Caco-2 (cell line): ENCODE measurements at regions not wholly inside any gene's neighbourhood (a gene's known extent, or its start where the extent isn't known, plus 50 kb on each side); places are given as distances from the start of the nearest gene placed in this dataset.

Source experiments
- BruUV-seq: library from RNA; stranded (reverse); fragments of 400-500 nt; replicated peaks from 2 replicates; lab custom pipeline; 2021; lab: Mats Ljungman, UMichigan
- CTCF ChIA-PET: fragments of 300-600 bp; sonication (Branson Sonifier 250); formaldehyde crosslinking; loops from one replicate; lab custom pipeline; 2022; ENCODE audit warnings: antibody characterized with exemption; lab: Charles Lee
- POLR2A ChIA-PET: fragments of 300-600 bp; sonication (Branson Sonifier 250); formaldehyde crosslinking; loops from one replicate; lab custom pipeline; 2022; ENCODE audit warnings: antibody characterized with exemption; lab: Charles Lee
- DNase-seq, 2 experiments: peaks; one replicate each; pipeline versions ENCODE4 v3.0.0 to v3.0.0-alpha.2; 2020 to 2022
- H3K27me3 ChIP-seq: replicated peaks from 2 replicates; pipeline ENCODE4 v1.6.0; 2011; ENCODE audit warnings: low read length; ENCODE audit not compliant: control insufficient read depth, insufficient read depth
- H3K36me3 ChIP-seq: 2 replicates; pipeline ENCODE4 v1.5.1; 2011; ENCODE audit warnings: low read length; ENCODE audit not compliant: control insufficient read depth, insufficient read depth
- H3K4me1 ChIP-seq: fragments of 250-450 bp; sonication (Bioruptor Pico); 2 replicates; pipeline ENCODE4 v1.5.1; 2020; ENCODE audit warnings: mild to moderate bottlenecking
- H3K4me3 ChIP-seq: 2 replicates; pipeline ENCODE4 v1.5.1; 2011; ENCODE audit warnings: low read depth, mild to moderate bottlenecking, control low read depth, low read length
- H3K9me3 ChIP-seq: fragments of 250-450 bp; sonication (Bioruptor Pico); 2 replicates; pipeline ENCODE4 v1.5.1; 2020; ENCODE audit warnings: mild to moderate bottlenecking, moderate library complexity
- H3K27ac Mint-ChIP-seq: one replicate; pipeline ENCODE4 v1.8.0; 2022; ENCODE audit warnings: mixed read lengths; ENCODE audit not compliant: unreplicated experiment
- H3K27me3 Mint-ChIP-seq: one replicate; pipeline ENCODE4 v1.8.0; 2022; ENCODE audit warnings: mixed read lengths; ENCODE audit not compliant: insufficient read depth, unreplicated experiment
- H3K36me3 Mint-ChIP-seq: one replicate; pipeline ENCODE4 v1.8.0; 2022; ENCODE audit warnings: mild to moderate bottlenecking, mixed read lengths; ENCODE audit not compliant: insufficient read depth, unreplicated experiment
- H3K4me1 Mint-ChIP-seq: one replicate; pipeline ENCODE4 v1.8.0; 2022; ENCODE audit warnings: low read depth, mixed read lengths; ENCODE audit not compliant: unreplicated experiment
- H3K4me3 Mint-ChIP-seq: one replicate; pipeline ENCODE4 v1.8.0; 2022; ENCODE audit warnings: mild to moderate bottlenecking, moderate library complexity, mixed read lengths; ENCODE audit not compliant: unreplicated experiment
- H3K9me3 Mint-ChIP-seq: one replicate; pipeline ENCODE4 v1.8.0; 2022; ENCODE audit warnings: mixed read lengths; ENCODE audit not compliant: unreplicated experiment
- CTCF ChIP-seq, 2 experiments: fragments of 200-600 bp in 1 of 2; IDR thresholded peaks; 1 replicate in 1 of 2; 2 replicates in 1 of 2; pipeline versions ENCODE4 v1.5.1 to v1.8.0; 2011 to 2022; ENCODE audit warnings: antibody characterized with exemption in 1 of 2, control low read depth in 1 of 2, inconsistent platforms in 1 of 2, low read depth in 1 of 2, low read length in 1 of 2, mild to moderate bottlenecking in 1 of 2, moderate library complexity in 1 of 2; ENCODE audit not compliant: insufficient read depth in 1 of 2, severe bottlenecking in 1 of 2, unreplicated experiment in 1 of 2
- intact Hi-C: fragments of 100-400 bp; cut with micrococcal nuclease; formaldehyde crosslinking; loops from one replicate; pipeline ENCODE4 v1.10.0; 2022; ENCODE audit not compliant: unreplicated experiment

- H3K27me3 Mint-ChIP-seq: peaks cover 3% of the 10 kb centered on the region
- CTCF ChIA-PET: no interaction called here
- Histone ChIP-seq H3K4me3 (no peak overlapping the region), H3K4me1 (peaks cover 10% of the 10 kb centered on the region), H3K36me3 (no peaks in the 10 kb centered on the region), H3K27me3 (no peaks in the 10 kb centered on the region), H3K9me3 (peaks cover 14% of the 10 kb centered on the region)
- intact Hi-C loops: no loop called here
- H3K9me3 Mint-ChIP-seq: peaks cover 26% of the 10 kb centered on the region
- no peak overlapping the region for H3K27ac Mint-ChIP-seq
- H3K4me1 Mint-ChIP-seq: no peaks in the 10 kb centered on the region
- no peak overlapping the region for H3K4me3 Mint-ChIP-seq
- BruUV-seq: no TSS peak
- no peak for DNase-seq
- POLR2A ChIA-PET: no interaction called here
- no peak for TF ChIP-seq CTCF (IDR thresholded peaks at IDR 0.05; ENCODE audit: insufficient read depth in 1 of 2, low read depth in 1 of 2, low read length in 1 of 2, severe bottlenecking in 1 of 2, unreplicated experiment in 1 of 2)
- no peaks in the 10 kb centered on the region for H3K36me3 Mint-ChIP-seq
These were observed 183.1 kb downstream of the C16orf95 start for GRCh38 chr16:87133966-87134627.

- no TSS peak for BruUV-seq
- peaks cover 3% of the 10 kb centered on the region for H3K27me3 Mint-ChIP-seq
- no peak for DNase-seq
- no peaks in the 10 kb centered on the region for H3K36me3 Mint-ChIP-seq
- H3K4me3 Mint-ChIP-seq: no peak overlapping the region
- no peak overlapping the region for H3K4me3 ChIP-seq
- H3K27ac Mint-ChIP-seq: no peak overlapping the region
- intact Hi-C loops: no loop called here
- peaks cover 10% of the 10 kb centered on the region for H3K4me1 ChIP-seq
- CTCF ChIA-PET: no interaction called here
- peaks cover 31% of the 10 kb centered on the region for H3K9me3 Mint-ChIP-seq
- no peaks in the 10 kb centered on the region for H3K27me3 ChIP-seq
- no peaks in the 10 kb centered on the region for H3K4me1 Mint-ChIP-seq
- H3K36me3 ChIP-seq: no peaks in the 10 kb centered on the region
- peaks cover 14% of the 10 kb centered on the region for H3K9me3 ChIP-seq
- POLR2A ChIA-PET: no interaction called here
- no peak for TF ChIP-seq CTCF (IDR thresholded peaks at IDR 0.05; ENCODE audit: insufficient read depth in 1 of 2, low read depth in 1 of 2, low read length in 1 of 2, severe bottlenecking in 1 of 2, unreplicated experiment in 1 of 2)
These were observed 182.6 kb downstream of the C16orf95 start for GRCh38 chr16:87134628-87134995.

GRCh38 chr16:87135246-87136030 is 181.8 kb downstream of the C16orf95 start:
- Histone ChIP-seq H3K4me3 (no peak overlapping the region), H3K27me3 (no peaks in the 10 kb centered on the region), H3K36me3 (no peaks in the 10 kb centered on the region), H3K4me1 (peaks cover 10% of the 10 kb centered on the region), H3K9me3 (peaks cover 18% of the 10 kb centered on the region)
- CTCF ChIA-PET: no interaction called here
- BruUV-seq: no TSS peak
- intact Hi-C loops: no loop called here
- Mint-ChIP-seq H3K9me3 (peaks cover 35% of the 10 kb centered on the region), H3K4me1 (no peaks in the 10 kb centered on the region), H3K27me3 (peaks cover 3% of the 10 kb centered on the region), H3K36me3 (no peaks in the 10 kb centered on the region), H3K27ac (no peak overlapping the region), H3K4me3 (no peak overlapping the region)
- no peak for TF ChIP-seq CTCF (IDR thresholded peaks at IDR 0.05; ENCODE audit: insufficient read depth in 1 of 2, low read depth in 1 of 2, low read length in 1 of 2, severe bottlenecking in 1 of 2, unreplicated experiment in 1 of 2)
- POLR2A ChIA-PET: no interaction called here
- DNase-seq: no peak
